IMR-90 (cell line): ENCODE measurements at regions not wholly inside any gene's neighbourhood (a gene's known extent, or its start where the extent isn't known, plus 50 kb on each side); places are given as distances from the start of the nearest gene placed in this dataset.

Source experiments
- ATAC-seq: fragments of 200-7000 bp; cut with Tn5 transposase; 2 replicates; pipeline ENCODE4 v1.9.1; 2020; ENCODE audit warnings: low read depth, mild to moderate bottlenecking, moderate library complexity
- BruUV-seq: library from RNA; stranded (reverse); fragments of 400-500 nt; replicated peaks from 2 replicates; lab custom pipeline; 2021; lab: Mats Ljungman, UMichigan
- CTCF ChIA-PET: fragments of 300-600 bp; formaldehyde crosslinking; extraction: SDS; loops from one replicate; lab custom pipeline; 2021; ENCODE audit warnings: antibody characterized with exemption; lab: Yijun Ruan, JAX
- POLR2A ChIA-PET: fragments of 300-600 bp; sonication (Branson Sonifier 250); formaldehyde crosslinking; loops from one replicate; lab custom pipeline; 2022; ENCODE audit warnings: antibody characterized with exemption; ENCODE audit not compliant: unreplicated experiment; lab: Charles Lee
- DNase-seq: peaks from one replicate; pipeline ENCODE4 v3.0.0; 2013
- H2AFZ ChIP-seq: replicated peaks from 2 replicates; pipeline ENCODE3; 2013; ENCODE audit warnings: low read length, mild to moderate bottlenecking; ENCODE audit not compliant: poor library complexity
- H2AK5ac ChIP-seq: 2 replicates; pipeline ENCODE4 v1.6.1; 2013; ENCODE audit warnings: low read depth, low read length, inconsistent platforms
- H2AK9ac ChIP-seq: replicated peaks from 2 replicates; pipeline ENCODE3; 2013; ENCODE audit warnings: mild to moderate bottlenecking, low read depth, low read length, moderate library complexity; ENCODE audit not compliant: poor library complexity
- H2BK120ac ChIP-seq: 2 replicates; pipeline ENCODE4 v1.6.1; 2013; ENCODE audit warnings: low read depth, low read length, inconsistent platforms
- H2BK15ac ChIP-seq: 3 replicates; pipeline ENCODE4 v1.6.1; 2013; ENCODE audit warnings: low read depth, low read length, inconsistent platforms
- H2BK20ac ChIP-seq: 2 replicates; pipeline ENCODE4 v1.6.1; 2013; ENCODE audit warnings: low read depth, mild to moderate bottlenecking, inconsistent platforms, low read length, moderate library complexity
- H2BK5ac ChIP-seq: 2 replicates; pipeline ENCODE4 v1.6.1; 2013; ENCODE audit warnings: mild to moderate bottlenecking, low read depth, low read length, inconsistent platforms; ENCODE audit not compliant: poor library complexity, severe bottlenecking
- H3K14ac ChIP-seq: replicated peaks from 2 replicates; pipeline ENCODE4 v1.6.1; 2013; ENCODE audit warnings: low read depth, low read length, inconsistent platforms
- H3K18ac ChIP-seq: 2 replicates; pipeline ENCODE4 v1.6.1; 2013; ENCODE audit warnings: low read depth, low read length, control low read depth
- H3K23ac ChIP-seq: 2 replicates; pipeline ENCODE4 v1.6.1; 2013; ENCODE audit warnings: low read depth, low read length, inconsistent platforms
- H3K27ac ChIP-seq: 2 replicates; pipeline ENCODE4 v1.5.1; 2013; ENCODE audit warnings: mild to moderate bottlenecking, control low read depth, low read length; ENCODE audit not compliant: insufficient read depth
- H3K27me3 ChIP-seq: 2 replicates; pipeline ENCODE4 v1.6.1; 2013; ENCODE audit warnings: low read length; ENCODE audit not compliant: control insufficient read depth, insufficient read depth
- H3K36me3 ChIP-seq: 2 replicates; pipeline ENCODE4 v1.6.1; 2013; ENCODE audit warnings: low read length, mixed read lengths; ENCODE audit not compliant: control insufficient read depth, insufficient read depth
- H3K4ac ChIP-seq: 2 replicates; pipeline ENCODE4 v1.6.1; 2013; ENCODE audit warnings: low read depth, low read length, inconsistent platforms
- H3K4me1 ChIP-seq: 2 replicates; pipeline ENCODE4 v1.6.1; 2013; ENCODE audit warnings: low read length, mixed read lengths; ENCODE audit not compliant: control insufficient read depth, insufficient read depth
- H3K4me2 ChIP-seq: 2 replicates; pipeline ENCODE4 v1.6.1; 2013; ENCODE audit warnings: low read depth, mild to moderate bottlenecking, control low read depth, low read length, moderate library complexity
- H3K4me3 ChIP-seq: 2 replicates; pipeline ENCODE4 v1.5.1; 2013; ENCODE audit warnings: low read depth, mild to moderate bottlenecking, control low read depth, low read length, moderate library complexity; ENCODE audit not compliant: insufficient read depth
- H3K56ac ChIP-seq: 2 replicates; pipeline ENCODE4 v1.6.1; 2013; ENCODE audit warnings: low read length, inconsistent platforms; ENCODE audit not compliant: insufficient read depth; ENCODE audit errors: extremely low read depth
- H3K79me1 ChIP-seq, 2 experiments: 2 replicates each; pipeline ENCODE4 v1.6.1; 2013; ENCODE audit warnings: low read length in 2 of 2, inconsistent platforms in 1 of 2, low read depth in 1 of 2
- H3K9ac ChIP-seq: 2 replicates; pipeline ENCODE4 v1.6.1; 2013; ENCODE audit warnings: low read depth, low read length, control low read depth
- H3K9me1 ChIP-seq: 2 replicates; pipeline ENCODE4 v1.6.1; 2013; ENCODE audit warnings: low read length, inconsistent platforms; ENCODE audit not compliant: insufficient read depth
- H3K9me3 ChIP-seq: 2 replicates; pipeline ENCODE4 v1.6.1; 2013; ENCODE audit warnings: low read length; ENCODE audit not compliant: control insufficient read depth, insufficient read depth
- H4K20me1 ChIP-seq: 2 replicates; pipeline ENCODE4 v1.6.1; 2013; ENCODE audit warnings: low read length, inconsistent platforms; ENCODE audit not compliant: insufficient read depth
- H4K5ac ChIP-seq: 2 replicates; pipeline ENCODE4 v1.6.1; 2013; ENCODE audit warnings: mild to moderate bottlenecking, low read depth, low read length, control low read depth
- H4K8ac ChIP-seq, 2 experiments: 2 replicates each; pipeline ENCODE4 v1.6.1; 2013; ENCODE audit warnings: low read depth in 2 of 2, low read length in 2 of 2, control low read depth in 1 of 2, inconsistent platforms in 1 of 2
- H4K91ac ChIP-seq: 2 replicates; pipeline ENCODE4 v1.6.1; 2013; ENCODE audit warnings: low read depth, low read length, inconsistent platforms; ENCODE audit not compliant: insufficient read depth
- CEBPB ChIP-seq: IDR thresholded peaks from 2 replicates; pipeline ENCODE4 v1.6.1; 2012; ENCODE audit warnings: low read depth, low read length, improper control_type of control experiment
- FOS ChIP-seq: fragments of 150-350 bp; IDR thresholded peaks from 2 replicates; pipeline ENCODE4 v1.6.1; 2016; ENCODE audit warnings: low read depth, low read length
- MXI1 ChIP-seq: IDR thresholded peaks from 2 replicates; pipeline ENCODE4 v1.6.1; 2012; ENCODE audit warnings: low read depth, mild to moderate bottlenecking, low read length, moderate library complexity, borderline replicate concordance
- NFE2L2 ChIP-seq: fragments of 150-350 bp; IDR thresholded peaks from 2 replicates; pipeline ENCODE4 v1.6.1; 2016; ENCODE audit warnings: low read depth, mild to moderate bottlenecking, low read length
- RAD21 ChIP-seq: IDR thresholded peaks from 2 replicates; pipeline ENCODE4 v1.6.1; 2012; ENCODE audit warnings: low read length, improper control_type of control experiment
- RCOR1 ChIP-seq: IDR thresholded peaks from 2 replicates; pipeline ENCODE4 v1.6.1; 2012; ENCODE audit warnings: mild to moderate bottlenecking, low read length, improper control_type of control experiment; ENCODE audit not compliant: insufficient replicate concordance
- RFX5 ChIP-seq: IDR thresholded peaks from 2 replicates; pipeline ENCODE4 v1.8.0; 2012; ENCODE audit warnings: low read depth, mild to moderate bottlenecking, low read length, moderate library complexity
- USF2 ChIP-seq: fragments of 150-350 bp; IDR thresholded peaks from 2 replicates; pipeline ENCODE4 v1.6.1; 2017; ENCODE audit warnings: mild to moderate bottlenecking, antibody characterized with exemption, low read length, low read depth
- WGBS, 2 experiments: methylation state at CpG; one replicate each; pipeline versions ENCODE4 v1.1.5 to v1.1.7; 2013; ENCODE audit warnings: missing lambda C conversion rate in 2 of 2; ENCODE audit not compliant: insufficient read length in 1 of 2; ENCODE audit errors: extremely low coverage in 2 of 2; 5-methylcytosine and 5-hydroxymethylcytosine counted together
- dilution Hi-C: fragments of 300-500 bp; cut with HindIII; formaldehyde crosslinking; loops from one replicate; pipeline ENCODE4 v1.14.3; 2018; ENCODE audit warnings: low sequenced_read_pairs; ENCODE audit not compliant: unreplicated experiment
- in situ Hi-C: fragments of 300-500 bp; cut with MboI; formaldehyde crosslinking; loops from 3 replicates; pipeline ENCODE4 v1.14.3; 2019; ENCODE audit warnings: low sequenced_read_pairs, inconsistent platforms, mixed read lengths
- intact Hi-C: fragments of 100-400 bp; cut with micrococcal nuclease; formaldehyde crosslinking; loops from 2 replicates; pipeline ENCODE4 v1.10.0; 2022
- TF ChIP-seq, protein P1 (sequence below): conservative IDR thresholded peaks from 2 replicates; pipeline ENCODE4 v1.5.1; 2012; ENCODE audit warnings: mild to moderate bottlenecking, low read depth, low read length, improper control_type of control experiment

GRCh38 chr5:141793403-141793802 lies 84.8 kb downstream of the PCDH1 start:
- Histone ChIP-seq H2BK15ac (no peak overlapping the region), H3K4me2 (no peak overlapping the region), H4K8ac (no peak overlapping the region), H3K27me3 (peaks cover 62% of the 10 kb centered on the region), H2BK120ac (no peak overlapping the region), H3K14ac (no peak overlapping the region), H3K4me3 (no peak overlapping the region), H3K56ac (no peak overlapping the region), H2AK5ac (no peak overlapping the region), H4K5ac (no peak overlapping the region), H3K4ac (no peak overlapping the region), H2AK9ac (no peak overlapping the region), H3K4me1 (no peaks in the 10 kb centered on the region), H2AFZ (no peak overlapping the region), H4K91ac (no peak overlapping the region), H3K23ac (no peak overlapping the region), H4K20me1 (no peaks in the 10 kb centered on the region), H2BK20ac (no peak overlapping the region), H3K18ac (no peak overlapping the region), H3K9me1 (no peaks in the 10 kb centered on the region), H3K9me3 (no peaks in the 10 kb centered on the region), H3K27ac (no peak overlapping the region), H2BK5ac (no peak overlapping the region), H3K9ac (no peak overlapping the region), H3K36me3 (no peaks in the 10 kb centered on the region), H3K79me1 (no peaks in the 10 kb centered on the region)
- DNase-seq: no peak
- POLR2A ChIA-PET: no interaction called here
- dilution Hi-C loops: no loop called here
- ATAC-seq: no peak
- intact Hi-C loops: no loop called here
- TF ChIP-seq USF2 (no peak), CEBPB (no peak), MXI1 (no peak), FOS (no peak), RFX5 (no peak), RCOR1 (no peak), NFE2L2 (no peak), RAD21 (no peak)
- TF ChIP-seq, protein P1, sequence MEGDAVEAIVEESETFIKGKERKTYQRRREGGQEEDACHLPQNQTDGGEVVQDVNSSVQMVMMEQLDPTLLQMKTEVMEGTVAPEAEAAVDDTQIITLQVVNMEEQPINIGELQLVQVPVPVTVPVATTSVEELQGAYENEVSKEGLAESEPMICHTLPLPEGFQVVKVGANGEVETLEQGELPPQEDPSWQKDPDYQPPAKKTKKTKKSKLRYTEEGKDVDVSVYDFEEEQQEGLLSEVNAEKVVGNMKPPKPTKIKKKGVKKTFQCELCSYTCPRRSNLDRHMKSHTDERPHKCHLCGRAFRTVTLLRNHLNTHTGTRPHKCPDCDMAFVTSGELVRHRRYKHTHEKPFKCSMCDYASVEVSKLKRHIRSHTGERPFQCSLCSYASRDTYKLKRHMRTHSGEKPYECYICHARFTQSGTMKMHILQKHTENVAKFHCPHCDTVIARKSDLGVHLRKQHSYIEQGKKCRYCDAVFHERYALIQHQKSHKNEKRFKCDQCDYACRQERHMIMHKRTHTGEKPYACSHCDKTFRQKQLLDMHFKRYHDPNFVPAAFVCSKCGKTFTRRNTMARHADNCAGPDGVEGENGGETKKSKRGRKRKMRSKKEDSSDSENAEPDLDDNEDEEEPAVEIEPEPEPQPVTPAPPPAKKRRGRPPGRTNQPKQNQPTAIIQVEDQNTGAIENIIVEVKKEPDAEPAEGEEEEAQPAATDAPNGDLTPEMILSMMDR: no peak
- in situ Hi-C loops: no loop called here
- WGBS, 2 experiments: 80% methylated on average over 1 of the region's 3 CpGs; no CpG with 5 or more reads in 1 of the 2 experiments
- CTCF ChIA-PET: no interaction called here
- BruUV-seq: no TSS peak
